Esophagus squamous epithelium (tissue), 4 donors: ENCODE measurements at regions not wholly inside any gene's neighbourhood (a gene's known extent, or its start where the extent isn't known, plus 50 kb on each side); places are given as distances from the start of the nearest gene placed in this dataset.

ENCODE experiments used
- POLR2A ChIP-seq, 4 donors: fragments of 450-650 bp; IDR thresholded peaks; one replicate each; pipeline ENCODE4 v1.6.1; 2017; ENCODE audit warnings: antibody characterized with exemption in 4 of 4, mild to moderate bottlenecking in 4 of 4, moderate library complexity in 3 of 4
- TF ChIP-seq, protein P1 (sequence below), 6 experiments: fragments of 450-650 bp in 4 of 6; fragments of 200-600 bp in 2 of 6; sonication (generic) in 2 of 6; IDR thresholded peaks; one replicate each; pipeline ENCODE4 v1.5.1; 2016 to 2019; ENCODE audit warnings: antibody characterized with exemption in 6 of 6, mild to moderate bottlenecking in 4 of 6, moderate library complexity in 4 of 6

GRCh38 chr7:109873296-109873695 lies 1217.6 kb upstream of the LRRN3 start:
- TF ChIP-seq, protein P1, sequence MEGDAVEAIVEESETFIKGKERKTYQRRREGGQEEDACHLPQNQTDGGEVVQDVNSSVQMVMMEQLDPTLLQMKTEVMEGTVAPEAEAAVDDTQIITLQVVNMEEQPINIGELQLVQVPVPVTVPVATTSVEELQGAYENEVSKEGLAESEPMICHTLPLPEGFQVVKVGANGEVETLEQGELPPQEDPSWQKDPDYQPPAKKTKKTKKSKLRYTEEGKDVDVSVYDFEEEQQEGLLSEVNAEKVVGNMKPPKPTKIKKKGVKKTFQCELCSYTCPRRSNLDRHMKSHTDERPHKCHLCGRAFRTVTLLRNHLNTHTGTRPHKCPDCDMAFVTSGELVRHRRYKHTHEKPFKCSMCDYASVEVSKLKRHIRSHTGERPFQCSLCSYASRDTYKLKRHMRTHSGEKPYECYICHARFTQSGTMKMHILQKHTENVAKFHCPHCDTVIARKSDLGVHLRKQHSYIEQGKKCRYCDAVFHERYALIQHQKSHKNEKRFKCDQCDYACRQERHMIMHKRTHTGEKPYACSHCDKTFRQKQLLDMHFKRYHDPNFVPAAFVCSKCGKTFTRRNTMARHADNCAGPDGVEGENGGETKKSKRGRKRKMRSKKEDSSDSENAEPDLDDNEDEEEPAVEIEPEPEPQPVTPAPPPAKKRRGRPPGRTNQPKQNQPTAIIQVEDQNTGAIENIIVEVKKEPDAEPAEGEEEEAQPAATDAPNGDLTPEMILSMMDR (IDR thresholded peaks at IDR 0.05) = no peak
- no peak for TF ChIP-seq POLR2A (IDR thresholded peaks at IDR 0.05)
